ENCODE measurements at regions not wholly inside any gene's neighbourhood (a gene's known extent, or its start where the extent isn't known, plus 50 kb on each side); places are given as distances from the start of the nearest gene placed in this dataset.

- TF ChIP-seq POLR2A (IDR thresholded peaks at IDR 0.05; ENCODE audit: low read depth, low read length): no peak
- TF ChIP-seq TAF1 (IDR thresholded peaks at IDR 0.05; ENCODE audit: borderline replicate concordance, low read depth, low read length): no peak
- TF ChIP-seq POLR2AphosphoS5 (IDR thresholded peaks at IDR 0.05; ENCODE audit: low read depth, low read length): no peak
Observed at GRCh38 chr20:52482044-52482443, 290.5 kb upstream of the ZFP64 start.

All from GM12892 (cell line).